ENCODE measurements at regions not wholly inside any gene's neighbourhood (a gene's known extent, or its start where the extent isn't known, plus 50 kb on each side); places are given as distances from the start of the nearest gene placed in this dataset.
"Not testable (repeated sequence)": the region's sequence is repeated elsewhere in the genome, so short reads cannot be mapped to it uniquely, and the experiment has no call there.

DNA sequence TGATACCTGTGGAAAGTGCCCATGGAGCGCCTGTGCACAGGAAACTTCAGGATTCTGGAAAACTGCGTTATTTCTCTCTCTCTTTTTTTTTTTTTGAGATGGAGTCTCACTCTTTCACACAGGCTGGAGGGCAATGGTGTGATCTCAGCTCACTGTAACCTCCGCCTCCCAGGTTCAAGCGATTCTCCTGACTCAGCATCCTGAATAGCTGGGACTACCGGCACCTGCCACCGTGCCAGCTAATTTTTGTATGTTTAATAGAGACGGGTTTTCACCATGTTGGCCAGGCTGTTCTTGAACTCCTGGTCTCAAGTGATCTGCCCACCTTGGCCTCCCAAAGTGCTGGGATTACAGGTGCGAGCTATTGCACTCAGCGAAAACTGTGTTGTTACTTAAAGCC, 68.9 kb upstream of the PODXL start:
- H3K27ac Mint-ChIP-seq; H3K27me3 Mint-ChIP-seq (ENCODE audit: low read depth); DNase-seq (ENCODE audit: low spot score); intact Hi-C loops (cut with micrococcal nuclease); H3K4me3 Mint-ChIP-seq (ENCODE audit: low read depth); H3K4me1 Mint-ChIP-seq (ENCODE audit: low read depth); H3K36me3 Mint-ChIP-seq (ENCODE audit: low read depth); H3K9me3 Mint-ChIP-seq: not testable (repeated sequence)

DNA sequence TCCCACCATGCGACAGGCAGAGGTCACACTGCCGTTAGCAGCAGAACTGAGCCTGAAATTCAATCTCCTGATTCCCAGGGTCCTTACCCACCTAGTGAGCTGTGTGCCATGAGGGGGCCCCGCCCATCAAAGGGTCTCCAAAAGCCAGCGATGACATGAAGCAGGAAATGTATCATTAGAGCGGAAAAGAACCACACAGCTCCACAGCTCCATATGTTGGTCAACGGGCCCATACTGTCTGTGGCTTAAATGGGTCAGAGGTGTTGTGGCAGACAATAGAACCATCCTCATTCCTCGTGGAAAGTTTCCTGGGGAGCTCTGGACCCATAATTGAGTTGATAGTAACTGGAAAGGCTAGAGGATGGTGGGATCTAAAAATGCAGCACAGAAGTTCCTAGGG, 68.1 kb upstream of the PODXL start:
- Mint-ChIP-seq H3K27ac (no peak overlapping the region), H3K36me3 (ENCODE audit: low read depth) (no peaks in the 10 kb centered on the region), H3K9me3 (no peaks in the 10 kb centered on the region), H3K4me1 (ENCODE audit: low read depth) (no peaks in the 10 kb centered on the region), H3K27me3 (ENCODE audit: low read depth) (peaks cover 2% of the 10 kb centered on the region), H3K4me3 (ENCODE audit: low read depth) (no peak overlapping the region)
- DNase-seq (ENCODE audit: low spot score) = no peak
- intact Hi-C loops (cut with micrococcal nuclease) = no loop called here

DNA sequence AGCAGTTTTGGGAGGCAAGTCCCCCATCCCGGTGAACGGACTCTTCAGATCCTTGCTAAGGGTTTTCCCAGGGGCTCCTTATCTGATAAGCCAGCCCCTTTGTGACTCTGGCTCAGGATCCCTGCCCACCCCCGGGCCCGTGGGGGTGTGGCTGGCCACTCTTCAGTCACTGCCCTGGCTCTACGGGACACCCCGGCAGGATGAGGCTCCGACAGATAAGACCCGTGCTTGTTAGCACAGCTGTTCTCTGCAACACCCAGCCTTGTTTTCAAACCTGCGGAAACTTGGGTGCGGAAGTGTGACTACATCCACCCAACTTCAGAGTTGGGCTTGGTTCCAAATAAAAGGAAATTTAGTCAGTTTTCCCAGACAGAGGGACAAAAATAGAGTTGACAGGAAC, 66.7 kb upstream of the PODXL start:
- H3K36me3 Mint-ChIP-seq (ENCODE audit: low read depth) = no peaks in the 10 kb centered on the region
- no peak for DNase-seq (ENCODE audit: low spot score)
- no peaks in the 10 kb centered on the region for H3K9me3 Mint-ChIP-seq
- intact Hi-C loops (cut with micrococcal nuclease) = no loop called here
- no peaks in the 10 kb centered on the region for H3K4me1 Mint-ChIP-seq (ENCODE audit: low read depth)
- H3K27ac Mint-ChIP-seq = no peak overlapping the region
- no peak overlapping the region for H3K4me3 Mint-ChIP-seq (ENCODE audit: low read depth)
- H3K27me3 Mint-ChIP-seq (ENCODE audit: low read depth) = no peaks in the 10 kb centered on the region

DNA sequence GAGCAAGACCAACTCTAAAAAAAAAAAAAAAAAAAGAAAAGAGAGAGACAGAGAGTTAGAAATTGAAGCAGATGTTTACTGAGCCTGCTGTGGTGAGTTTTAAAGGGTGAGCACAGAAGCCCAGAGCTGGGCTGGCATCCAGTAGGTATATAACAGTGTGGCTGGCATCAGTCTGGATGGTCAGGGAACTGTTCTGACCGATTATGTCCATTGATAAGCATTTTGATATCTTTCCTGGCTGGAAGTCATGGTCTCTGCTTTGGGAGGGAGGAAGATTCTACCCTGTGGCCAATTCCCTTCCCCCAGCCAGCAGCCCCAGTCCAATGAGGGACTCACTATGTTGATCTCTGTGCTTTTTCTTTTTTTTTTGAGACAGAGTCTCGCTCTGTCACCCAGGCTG, 65.2 kb upstream of the PODXL start:
- Mint-ChIP-seq H3K4me1 (ENCODE audit: low read depth) (no peaks in the 10 kb centered on the region), H3K27me3 (ENCODE audit: low read depth) (no peaks in the 10 kb centered on the region), H3K4me3 (ENCODE audit: low read depth) (no peak overlapping the region), H3K9me3 (no peaks in the 10 kb centered on the region), H3K27ac (no peak overlapping the region), H3K36me3 (ENCODE audit: low read depth) (no peaks in the 10 kb centered on the region)
- DNase-seq (ENCODE audit: low spot score) = no peak
- intact Hi-C loops (cut with micrococcal nuclease) = no loop called here

DNA sequence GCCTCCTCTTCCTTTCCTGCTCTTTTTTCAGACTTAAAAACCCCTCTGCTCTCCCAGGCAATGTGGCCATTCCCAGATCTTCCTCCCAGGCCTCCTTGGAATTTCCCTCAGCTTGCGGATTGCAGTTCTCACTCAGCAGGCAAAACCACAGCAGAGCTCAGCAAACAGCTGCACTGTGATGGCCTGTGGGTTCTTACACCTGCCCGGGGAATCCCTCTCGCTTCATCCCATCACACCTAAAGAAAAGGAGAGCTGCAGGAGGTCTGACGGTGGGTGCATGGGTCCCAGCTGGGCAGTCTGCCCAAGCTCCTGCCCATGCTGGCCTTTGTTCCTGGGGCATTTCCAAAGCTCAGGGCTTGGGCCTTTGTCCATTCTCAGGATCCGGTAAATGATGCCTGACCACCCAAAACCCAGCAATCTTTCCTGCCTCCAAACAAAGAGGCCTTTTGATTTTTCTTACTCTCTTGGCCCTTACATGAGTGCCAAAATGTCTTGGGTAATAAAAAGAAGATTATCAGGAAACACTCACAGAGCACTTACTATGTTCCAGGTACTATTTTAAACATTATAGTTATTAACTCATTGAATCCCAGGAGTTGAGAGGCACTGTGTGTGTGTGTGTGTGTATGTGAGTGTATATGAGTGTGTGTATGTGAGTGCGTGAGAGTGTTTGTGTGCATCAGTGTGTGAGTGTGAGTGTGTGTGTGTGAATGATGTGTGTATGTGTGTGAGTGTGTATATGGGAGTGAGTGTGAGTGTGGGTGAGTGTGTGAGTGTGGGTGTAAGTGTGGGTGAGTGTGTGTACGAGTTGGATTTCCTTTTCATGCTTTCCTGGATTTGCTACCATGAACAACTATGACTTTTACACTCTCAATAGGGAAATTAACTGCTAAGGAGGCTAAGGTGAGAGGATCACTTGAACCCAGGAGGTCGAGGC, 64.5 kb upstream of the PODXL start:
- DNase-seq (ENCODE audit: low spot score) = no peak
- no peak overlapping the region for H3K27ac Mint-ChIP-seq
- intact Hi-C loops (cut with micrococcal nuclease) = no loop called here
- H3K4me3 Mint-ChIP-seq (ENCODE audit: low read depth) = no peak overlapping the region
- no peaks in the 10 kb centered on the region for H3K27me3 Mint-ChIP-seq (ENCODE audit: low read depth)
- no peaks in the 10 kb centered on the region for H3K4me1 Mint-ChIP-seq (ENCODE audit: low read depth)
- H3K36me3 Mint-ChIP-seq (ENCODE audit: low read depth) = no peaks in the 10 kb centered on the region
- H3K9me3 Mint-ChIP-seq = no peaks in the 10 kb centered on the region

DNA sequence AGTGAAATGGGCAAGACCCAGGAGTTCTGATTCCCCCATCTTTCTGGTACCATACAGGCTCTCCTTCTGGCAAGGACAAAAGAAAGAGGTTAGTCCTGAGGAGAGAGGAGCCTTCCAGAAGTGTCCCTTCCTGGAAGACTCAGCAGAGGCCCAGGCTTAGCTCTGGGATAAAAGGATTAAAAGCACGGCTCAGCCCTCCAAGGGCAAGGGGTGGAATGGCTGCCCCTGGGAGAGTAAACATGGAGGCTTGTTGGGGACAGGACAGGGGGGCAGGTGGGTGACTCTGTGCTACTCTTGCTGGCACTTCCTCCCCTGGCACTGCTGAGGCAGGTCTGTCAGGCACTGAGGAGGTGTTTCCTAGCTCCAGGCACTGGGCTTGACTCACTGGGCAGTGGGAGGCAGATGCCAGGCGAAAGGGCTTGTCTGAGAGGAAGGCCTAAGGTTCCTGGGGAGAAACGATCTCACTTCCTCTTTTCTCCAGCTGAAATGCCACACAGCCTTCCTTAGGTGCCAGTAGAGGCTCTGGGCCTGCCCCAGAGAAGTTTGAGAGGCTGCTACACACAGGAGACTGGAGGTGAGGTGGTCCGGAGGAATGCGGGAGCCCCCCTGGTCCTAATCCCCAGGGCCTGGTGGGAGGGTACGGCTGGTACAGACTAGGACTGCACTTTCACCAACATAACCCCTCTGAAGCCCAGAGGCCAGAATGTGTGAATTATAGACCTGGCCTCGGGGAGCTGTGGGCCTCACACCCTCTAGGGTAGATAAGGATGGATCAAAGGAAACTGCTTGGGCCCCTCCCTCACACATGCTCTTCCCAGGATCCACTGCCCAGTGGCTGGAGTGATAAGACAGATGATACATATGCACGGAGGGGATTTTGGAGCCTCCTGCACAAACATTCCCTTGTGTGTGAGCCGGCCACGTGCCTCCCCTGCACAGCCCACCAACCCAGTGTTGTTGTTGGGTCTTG, 63.2 kb upstream of the PODXL start:
- Mint-ChIP-seq H3K9me3 (no peaks in the 10 kb centered on the region), H3K4me3 (ENCODE audit: low read depth) (no peak overlapping the region), H3K36me3 (ENCODE audit: low read depth) (no peaks in the 10 kb centered on the region), H3K4me1 (ENCODE audit: low read depth) (no peaks in the 10 kb centered on the region), H3K27ac (no peak overlapping the region), H3K27me3 (ENCODE audit: low read depth) (no peaks in the 10 kb centered on the region)
- DNase-seq (ENCODE audit: low spot score) = no peak
- intact Hi-C loops (cut with micrococcal nuclease) = no loop called here

DNA sequence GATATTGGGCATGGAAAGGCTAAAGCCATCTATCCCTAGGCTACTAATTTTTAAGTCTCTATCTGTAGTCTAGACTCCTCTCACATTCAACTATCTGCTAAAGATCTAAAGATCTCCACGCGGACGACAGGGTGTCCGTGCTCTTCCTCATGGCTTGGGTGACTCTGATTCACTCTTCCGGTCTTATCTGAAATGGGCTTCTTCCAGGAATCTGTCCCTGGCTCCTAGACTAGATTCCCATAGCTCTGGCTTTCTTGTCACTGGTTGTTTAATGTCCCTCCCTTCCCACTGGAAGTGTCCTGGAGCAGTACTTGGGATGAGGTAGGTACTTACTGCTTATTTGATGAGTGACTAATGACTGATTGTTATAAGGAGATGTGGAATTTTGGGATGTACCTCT, 62.0 kb upstream of the PODXL start:
- intact Hi-C loops (cut with micrococcal nuclease) = no loop called here
- Mint-ChIP-seq H3K4me1 (ENCODE audit: low read depth) (no peaks in the 10 kb centered on the region), H3K27ac (no peak overlapping the region), H3K27me3 (ENCODE audit: low read depth) (no peaks in the 10 kb centered on the region), H3K9me3 (no peaks in the 10 kb centered on the region), H3K4me3 (ENCODE audit: low read depth) (no peak overlapping the region), H3K36me3 (ENCODE audit: low read depth) (no peaks in the 10 kb centered on the region)
- DNase-seq (ENCODE audit: low spot score) = no peak

DNA sequence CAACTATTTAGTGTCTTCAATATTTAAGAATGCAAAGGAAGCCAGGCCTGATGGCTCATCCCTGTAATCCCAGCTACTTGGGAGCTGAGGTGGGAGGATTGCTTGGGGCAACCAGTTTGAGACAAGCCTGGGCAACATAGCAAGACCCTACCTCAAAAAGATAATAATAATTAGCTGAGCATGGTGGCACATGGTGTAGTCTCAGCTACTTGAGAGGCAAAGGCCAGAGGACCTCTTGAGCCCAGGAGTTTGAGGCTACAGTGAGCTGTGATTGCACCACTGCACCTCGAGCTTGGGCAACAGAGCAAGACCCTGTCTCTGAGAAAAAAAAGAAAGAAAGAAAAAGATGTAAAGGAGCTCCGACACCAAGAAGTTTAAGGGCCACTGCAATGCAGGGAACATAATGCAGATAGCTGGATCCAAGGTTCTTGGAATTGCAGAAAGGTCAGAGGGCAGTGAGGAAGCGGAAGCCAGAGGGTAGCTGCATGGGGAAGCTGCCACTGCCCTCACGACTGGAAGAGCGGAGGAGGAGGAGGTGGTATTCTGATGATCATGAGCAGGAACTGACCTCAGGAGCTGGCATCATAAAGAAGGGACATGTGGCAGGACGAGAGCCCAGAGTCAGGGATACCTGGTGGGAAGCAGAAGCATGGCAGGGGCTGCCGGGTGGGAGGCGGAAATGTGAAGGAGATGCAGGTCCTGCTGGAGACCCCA, 60.2 kb upstream of the PODXL start:
- Mint-ChIP-seq H3K27ac (no peak overlapping the region), H3K9me3 (no peaks in the 10 kb centered on the region), H3K36me3 (ENCODE audit: low read depth) (no peaks in the 10 kb centered on the region), H3K27me3 (ENCODE audit: low read depth) (no peaks in the 10 kb centered on the region), H3K4me3 (ENCODE audit: low read depth) (no peak overlapping the region), H3K4me1 (ENCODE audit: low read depth) (no peaks in the 10 kb centered on the region)
- no peak for DNase-seq (ENCODE audit: low spot score)
- intact Hi-C loops (cut with micrococcal nuclease) = no loop called here

DNA sequence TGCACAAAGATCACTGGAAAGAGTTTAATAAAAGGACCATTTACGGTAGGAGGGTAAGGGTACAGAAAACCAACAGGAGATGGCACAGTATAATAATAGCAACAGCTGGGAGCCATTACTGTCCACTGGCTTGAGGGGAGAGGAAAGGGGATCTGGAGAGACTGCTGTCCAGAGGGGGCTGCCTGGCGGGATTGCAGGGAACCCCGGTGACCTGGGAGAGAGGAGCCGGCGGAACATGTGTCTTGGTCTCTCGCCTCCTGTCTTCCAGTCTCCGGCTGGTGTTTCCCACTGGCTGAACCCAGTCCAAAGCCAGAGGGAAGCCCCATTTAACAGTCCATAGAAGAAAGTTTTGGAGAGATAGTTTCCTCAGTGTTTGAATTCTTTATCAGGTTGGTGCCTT, 57.5 kb upstream of the PODXL start:
- H3K4me3 Mint-ChIP-seq (ENCODE audit: low read depth) = no peak overlapping the region
- DNase-seq (ENCODE audit: low spot score) = no peak
- intact Hi-C loops (cut with micrococcal nuclease) = no loop called here
- H3K36me3 Mint-ChIP-seq (ENCODE audit: low read depth) = no peaks in the 10 kb centered on the region
- H3K27ac Mint-ChIP-seq = no peak overlapping the region
- no peaks in the 10 kb centered on the region for H3K9me3 Mint-ChIP-seq
- H3K4me1 Mint-ChIP-seq (ENCODE audit: low read depth) = no peaks in the 10 kb centered on the region
- H3K27me3 Mint-ChIP-seq (ENCODE audit: low read depth) = no peaks in the 10 kb centered on the region

DNA sequence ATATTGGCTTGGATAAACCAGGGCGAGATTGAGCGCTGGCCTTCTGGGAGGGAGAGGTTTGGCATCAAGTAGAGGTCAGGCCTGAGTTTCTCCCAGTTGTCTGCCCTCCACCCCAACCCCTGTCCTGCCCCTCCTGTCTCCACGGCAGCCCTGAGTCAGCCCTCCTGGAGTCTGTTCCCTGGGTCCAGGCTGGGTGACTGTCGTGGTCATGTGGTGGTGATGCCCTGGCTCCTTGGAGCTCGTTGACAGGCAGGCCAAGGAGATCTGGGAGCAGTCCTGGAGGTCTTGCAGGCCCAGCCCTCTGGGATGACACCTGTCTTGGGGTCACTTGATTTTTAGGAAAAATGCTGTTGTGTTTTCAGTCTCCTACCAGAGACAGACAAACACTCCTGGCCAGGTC, 53.6 kb upstream of the PODXL start:
- no peaks in the 10 kb centered on the region for H3K9me3 Mint-ChIP-seq
- no peak overlapping the region for H3K4me3 Mint-ChIP-seq (ENCODE audit: low read depth)
- H3K27ac Mint-ChIP-seq = no peak overlapping the region
- no peaks in the 10 kb centered on the region for H3K36me3 Mint-ChIP-seq (ENCODE audit: low read depth)
- peaks cover 4% of the 10 kb centered on the region for H3K27me3 Mint-ChIP-seq (ENCODE audit: low read depth)
- DNase-seq (ENCODE audit: low spot score) = no peak
- H3K4me1 Mint-ChIP-seq (ENCODE audit: low read depth) = no peaks in the 10 kb centered on the region
- intact Hi-C loops (cut with micrococcal nuclease) = no loop called here

DNA sequence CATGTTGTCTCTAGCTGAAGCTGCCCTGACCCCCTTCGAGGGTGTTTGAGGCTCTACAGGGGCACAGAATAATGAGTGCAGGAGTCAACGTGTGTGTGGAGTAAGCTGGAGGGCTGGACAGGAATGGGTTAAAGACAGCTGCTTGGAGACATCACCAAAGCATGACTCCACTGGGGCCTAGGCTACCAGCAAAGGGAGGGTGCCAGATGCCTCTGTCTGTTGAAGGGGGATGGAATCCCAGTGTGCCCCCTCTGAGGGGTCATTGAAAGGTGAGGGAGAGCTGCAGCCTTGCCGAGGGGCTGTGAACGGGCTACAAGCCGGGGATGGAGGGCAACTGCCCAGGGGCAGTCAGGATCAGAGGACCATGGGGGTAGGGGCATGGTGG, 51.7 kb upstream of the PODXL start:
- no peaks in the 10 kb centered on the region for H3K9me3 Mint-ChIP-seq
- H3K4me1 Mint-ChIP-seq (ENCODE audit: low read depth) = no peaks in the 10 kb centered on the region
- DNase-seq (ENCODE audit: low spot score) = no peak
- no peaks in the 10 kb centered on the region for H3K36me3 Mint-ChIP-seq (ENCODE audit: low read depth)
- intact Hi-C loops (cut with micrococcal nuclease) = no loop called here
- H3K27ac Mint-ChIP-seq = no peak overlapping the region
- H3K4me3 Mint-ChIP-seq (ENCODE audit: low read depth) = no peak overlapping the region
- peaks cover 12% of the 10 kb centered on the region for H3K27me3 Mint-ChIP-seq (ENCODE audit: low read depth)

DNA sequence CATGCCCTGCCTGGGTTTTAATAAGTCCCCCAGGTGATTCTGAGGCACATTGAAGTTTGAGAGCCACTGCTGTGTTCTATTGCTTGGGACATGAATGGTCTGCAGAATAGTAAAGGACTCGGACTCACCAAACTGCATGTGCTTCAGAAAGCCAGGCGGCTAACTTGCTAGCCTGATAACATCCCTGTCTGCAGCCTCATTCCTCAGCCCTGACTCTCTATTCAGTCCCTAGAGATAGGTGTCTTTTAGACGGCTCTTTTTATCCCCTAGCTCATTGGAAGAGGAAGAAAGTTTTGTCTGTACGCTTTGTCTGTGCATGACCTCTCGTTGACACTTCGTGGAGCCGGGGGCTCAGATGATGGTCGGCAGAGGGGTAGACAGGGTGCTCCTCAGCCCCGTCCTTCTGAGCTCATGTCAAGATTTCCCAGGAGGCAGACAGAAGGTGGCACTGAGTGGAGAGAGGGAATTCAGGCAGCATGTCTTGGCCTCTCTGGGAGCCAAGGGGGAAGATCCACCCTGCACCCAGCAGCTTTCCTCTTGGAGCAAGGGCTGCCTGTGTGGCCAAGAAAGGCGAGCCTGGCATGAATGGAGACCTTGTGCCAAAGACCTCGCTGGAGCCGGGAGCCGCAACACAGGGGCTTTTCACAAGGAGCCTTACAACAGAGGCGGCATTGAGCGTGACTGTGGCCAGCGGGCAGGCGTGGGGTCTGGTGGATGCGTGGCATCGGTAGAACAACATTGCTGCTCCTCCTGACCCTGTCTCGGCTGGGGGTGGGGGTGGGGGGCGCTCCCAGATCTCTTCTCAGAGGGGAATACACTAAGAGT, 51.1 kb upstream of the PODXL start:
- Mint-ChIP-seq H3K27ac (no peak overlapping the region), H3K4me1 (ENCODE audit: low read depth) (no peaks in the 10 kb centered on the region), H3K4me3 (ENCODE audit: low read depth) (no peak overlapping the region), H3K27me3 (ENCODE audit: low read depth) (peaks cover 15% of the 10 kb centered on the region), H3K36me3 (ENCODE audit: low read depth) (no peaks in the 10 kb centered on the region), H3K9me3 (no peaks in the 10 kb centered on the region)
- intact Hi-C loops (cut with micrococcal nuclease) = no loop called here
- DNase-seq (ENCODE audit: low spot score) = no peak
